Heart right ventricle (tissue), 16 donors: ENCODE measurements at regions not wholly inside any gene's neighbourhood (a gene's known extent, or its start where the extent isn't known, plus 50 kb on each side); places are given as distances from the start of the nearest gene placed in this dataset.

Experiments used
- ATAC-seq, 8 donors: fragments of 200-7000 bp; cut with Tn5 transposase; one replicate each; pipeline ENCODE4 v1.9.1; 2020; ENCODE audit warnings: mild to moderate bottlenecking in 8 of 8, moderate library complexity in 8 of 8, moderate number of reproducible peaks in 1 of 8
- DNase-seq, 2 donors: peaks; one replicate each; pipeline ENCODE4 v3.0.0-alpha.2; 2020
- H3K27ac ChIP-seq, 10 donors: fragments of 200-600 bp; sonication (generic) in 2 of 10; one replicate each; pipeline versions ENCODE4 v1.5.0 to v1.8.0; 2020 to 2022; ENCODE audit warnings: mild to moderate bottlenecking in 3 of 10
- H3K27me3 ChIP-seq, 7 donors: fragments of 200-600 bp; one replicate each; pipeline ENCODE4 v1.8.0; 2021 to 2022; ENCODE audit warnings: mild to moderate bottlenecking in 2 of 7
- H3K36me3 ChIP-seq, 9 donors: fragments of 200-600 bp; sonication (generic) in 1 of 9; one replicate each; pipeline versions ENCODE4 v1.5.0 to v1.8.0; 2020 to 2022; ENCODE audit warnings: mild to moderate bottlenecking in 2 of 9
- H3K4me1 ChIP-seq, 9 donors: fragments of 200-600 bp; sonication (generic) in 1 of 9; one replicate each; pipeline versions ENCODE4 v1.5.0 to v1.8.0; 2020 to 2022; ENCODE audit warnings: mild to moderate bottlenecking in 4 of 9
- H3K4me3 ChIP-seq, 10 donors: fragments of 200-600 bp; sonication (generic) in 2 of 10; one replicate each; pipeline versions ENCODE4 v1.5.0 to v1.8.0; 2020 to 2022; ENCODE audit warnings: mild to moderate bottlenecking in 7 of 10, moderate library complexity in 2 of 10
- H3K9me3 ChIP-seq, 11 donors: fragments of 200-600 bp in 10 of 11; sonication (generic) in 2 of 11; one replicate each; pipeline versions ENCODE4 v1.5.0 to v1.8.0; 2013 to 2022; ENCODE audit warnings: mild to moderate bottlenecking in 2 of 11, control low read depth in 1 of 11, moderate library complexity in 1 of 11
- CTCF ChIP-seq, 9 donors: fragments of 200-600 bp; sonication (generic) in 2 of 9; IDR thresholded peaks; one replicate each; pipeline versions ENCODE4 v1.5.0 to v1.8.0; 2021 to 2022; ENCODE audit warnings: antibody characterized with exemption in 9 of 9, mild to moderate bottlenecking in 5 of 9, moderate library complexity in 1 of 9
- WGBS, 2 donors: extraction: QIAGEN DNeasy Blood & Tissue Kit; methylation state at CpG; one replicate each; pipeline ENCODE4 v1.1.7; 2013; ENCODE audit warnings: inconsistent platforms in 1 of 2; 5-methylcytosine and 5-hydroxymethylcytosine counted together
- intact Hi-C, 10 donors: fragments of 100-400 bp; cut with DNase I; formaldehyde crosslinking; loops; one replicate each; pipeline versions ENCODE4 v1.11.1 to v1.14.2; 2022
- donor health status: Arrhythmogenic right ventricular cardiomyopathy.
- donor health status: ischemic (EF 13 %, LVEDD 7.1; RV severe dilation, severe dysfunction).
- donor health status: healthy with polysubstance abuse.
- donor health status: DM: no; HTN: yes; CAD: no.
- donor health status: DM: no; HTN: no; CAD: no.
- donor health status: ischemic (EF 25% LVEDD 6.9; RV normal size, moderate dysfunction).
- donor health status: ischemic (EF 25% LVEDD 5.7; RV mildly dilated, moderate dysfunction).
- donor health status: healthy.
- donor health status: DM: yes; HTN: yes; CAD: no.
- donor health status: Ischemic cardiomyopathy.
- donor health status: ischemic (EF 35%, LVEDD 5.7; RV mildly dilated, moderate dysfunction).
- donor health status: nonischemic (EF 11% LVEDD 7.7; RV severe dilation, severe dysfunction).
- donor health status: DM: yes; HTN: yes; CAD: no.
- donor health status: PGD.
- donor health status: ischemic (EF 29% LVEDD 5.4; RV normal size, mild dysfunction).
- donor health status: nonischemic (EF 23%, LVEDD 6.1; RV moderate dilation, normal function).

GRCh38 chr13:34879851-34880250, 62.2 kb upstream of the NBEA start:
- Histone ChIP-seq H3K4me1 (peaks cover 0 to 19% (median 0%) of the 10 kb centered on the region in 9 donors), H3K27ac (no peak overlapping the region), H3K4me3 (no peak overlapping the region), H3K36me3 (no peaks in the 10 kb centered on the region), H3K9me3 (no peaks in the 10 kb centered on the region), H3K27me3 (no peaks in the 10 kb centered on the region)
- WGBS, 2 donors = 90 to 96% methylated on average over 1 of the region's 1 CpG
- DNase-seq (no peak), ATAC-seq (no peak)
- no peak for TF ChIP-seq CTCF (IDR thresholded peaks at IDR 0.05)
- intact Hi-C loops = loop anchor here in 1 of 10 donors (5.0 to 10.0 kb wide), 2 partner anchors 62 to 115 kb away; partner anchors contain the start of gene NBEA

- intact Hi-C loops = loop anchor here in 1 of 10 donors (5.0 to 10.0 kb wide), 2 partner anchors 61 to 117 kb away; partner anchors contain the start of gene NBEA
- 87 to 92% methylated on average over 2 of the region's 2 CpGs for WGBS, 2 donors
- H3K27me3 ChIP-seq = no peaks in the 10 kb centered on the region
- no peak for TF ChIP-seq CTCF (IDR thresholded peaks at IDR 0.05)
- peaks cover 0 to 24% (median 5%) of the 10 kb centered on the region in 9 donors for H3K4me1 ChIP-seq
- H3K4me3 ChIP-seq = no peak overlapping the region
- no peaks in the 10 kb centered on the region for H3K36me3 ChIP-seq
- DNase-seq = no peak
- H3K9me3 ChIP-seq = no peaks in the 10 kb centered on the region
- ATAC-seq = no peak
- H3K27ac ChIP-seq = no peak overlapping the region
Measured at GRCh38 chr13:34881494-34881893, 60.6 kb upstream of the NBEA start.

GRCh38 chr13:34883396-34883795, 58.7 kb upstream of the NBEA start:
- Histone ChIP-seq H3K27me3 (no peaks in the 10 kb centered on the region), H3K9me3 (no peaks in the 10 kb centered on the region), H3K4me1 (peaks cover 0 to 33% (median 5%) of the 10 kb centered on the region in 9 donors), H3K4me3 (no peak overlapping the region), H3K27ac (no peak overlapping the region), H3K36me3 (no peaks in the 10 kb centered on the region)
- intact Hi-C loops = loop anchor here in 1 of 10 donors (5.0 to 10.0 kb wide), 2 partner anchors 59 to 119 kb away; partner anchors contain the start of gene NBEA
- ATAC-seq (no peak), DNase-seq (no peak)
- no peak for TF ChIP-seq CTCF (IDR thresholded peaks at IDR 0.05)
- WGBS, 2 donors = 59 to 64% methylated on average over 6 of the region's 6 CpGs

DNA sequence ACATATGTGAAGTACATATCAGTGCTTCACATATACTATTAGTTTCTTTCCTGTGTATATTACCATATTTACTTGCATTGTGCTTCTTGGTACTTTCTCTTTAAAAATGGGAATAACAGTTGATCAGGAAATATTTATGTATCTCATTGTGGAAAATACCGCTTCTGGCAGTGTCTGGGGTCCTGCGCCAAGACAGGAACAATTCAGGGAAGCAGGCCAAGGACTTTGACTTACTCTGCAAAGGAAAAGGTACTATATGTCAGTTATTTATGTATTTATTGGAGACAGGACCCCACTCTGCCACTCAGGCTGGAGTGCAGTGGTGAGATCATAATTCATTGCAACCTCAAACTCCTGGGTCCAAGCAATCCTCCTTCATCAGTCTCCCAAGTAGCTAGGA, 57.7 kb upstream of the NBEA start:
- H3K4me3 ChIP-seq = no peak overlapping the region
- H3K27ac ChIP-seq = no peak overlapping the region
- H3K9me3 ChIP-seq = no peaks in the 10 kb centered on the region
- no peaks in the 10 kb centered on the region for H3K36me3 ChIP-seq
- TF ChIP-seq CTCF (IDR thresholded peaks at IDR 0.05) = no peak
- DNase-seq (peak in 1 of 2 donors; percentile 18), ATAC-seq (peak in 5 of 8 donors; percentile 41 to 79 (median 58))
- H3K27me3 ChIP-seq = no peaks in the 10 kb centered on the region
- peaks cover 0 to 33% (median 5%) of the 10 kb centered on the region in 9 donors for H3K4me1 ChIP-seq
- intact Hi-C loops = loop anchor here in 1 of 10 donors (5.0 to 10.0 kb wide), 2 partner anchors 58 to 120 kb away; partner anchors contain the start of gene NBEA
- 60 to 73% methylated on average over 2 of the region's 2 CpGs for WGBS, 2 donors
